OCI-LY1 (cell line): ENCODE measurements at regions not wholly inside any gene's neighbourhood (a gene's known extent, or its start where the extent isn't known, plus 50 kb on each side); places are given as distances from the start of the nearest gene placed in this dataset.

Experiments
- EZH2 ChIP-seq: fragments of 200-600 bp; sonication (generic), shearing (Covaris generic); IDR thresholded peaks from 2 replicates; pipeline ENCODE4 v1.8.0; 2017; ENCODE audit warnings: borderline replicate concordance, mixed run types, mild to moderate bottlenecking, antibody characterized with exemption, low read length, moderate library complexity, mixed read lengths
- TF ChIP-seq, protein P1 (sequence below): fragments of 200-600 bp; sonication (generic), shearing (Covaris generic); IDR thresholded peaks from 2 replicates; pipeline ENCODE4 v1.5.1; 2017; ENCODE audit warnings: mild to moderate bottlenecking, antibody characterized with exemption, low read length, moderate library complexity, mixed read lengths

DNA sequence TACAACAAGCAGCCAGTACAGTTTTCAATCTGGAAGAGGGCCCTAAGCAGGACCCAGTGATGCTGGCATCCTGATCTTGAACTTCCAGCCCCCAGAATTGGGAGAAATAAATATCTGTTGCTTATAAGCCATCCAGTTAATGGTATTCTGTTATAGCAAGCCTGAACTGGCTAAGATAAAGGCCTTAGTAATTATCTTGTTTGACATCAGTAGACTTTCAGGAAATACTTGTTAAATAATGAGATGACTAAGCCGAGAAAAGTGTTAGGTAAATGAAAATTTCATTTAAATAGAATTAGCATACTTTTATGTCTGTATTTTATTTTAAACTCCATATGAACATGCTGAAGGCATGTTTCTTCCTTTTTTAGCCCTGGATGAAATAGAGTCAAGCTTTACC is 188.2 kb downstream of the OLFM4 start:
- TF ChIP-seq, protein P1, sequence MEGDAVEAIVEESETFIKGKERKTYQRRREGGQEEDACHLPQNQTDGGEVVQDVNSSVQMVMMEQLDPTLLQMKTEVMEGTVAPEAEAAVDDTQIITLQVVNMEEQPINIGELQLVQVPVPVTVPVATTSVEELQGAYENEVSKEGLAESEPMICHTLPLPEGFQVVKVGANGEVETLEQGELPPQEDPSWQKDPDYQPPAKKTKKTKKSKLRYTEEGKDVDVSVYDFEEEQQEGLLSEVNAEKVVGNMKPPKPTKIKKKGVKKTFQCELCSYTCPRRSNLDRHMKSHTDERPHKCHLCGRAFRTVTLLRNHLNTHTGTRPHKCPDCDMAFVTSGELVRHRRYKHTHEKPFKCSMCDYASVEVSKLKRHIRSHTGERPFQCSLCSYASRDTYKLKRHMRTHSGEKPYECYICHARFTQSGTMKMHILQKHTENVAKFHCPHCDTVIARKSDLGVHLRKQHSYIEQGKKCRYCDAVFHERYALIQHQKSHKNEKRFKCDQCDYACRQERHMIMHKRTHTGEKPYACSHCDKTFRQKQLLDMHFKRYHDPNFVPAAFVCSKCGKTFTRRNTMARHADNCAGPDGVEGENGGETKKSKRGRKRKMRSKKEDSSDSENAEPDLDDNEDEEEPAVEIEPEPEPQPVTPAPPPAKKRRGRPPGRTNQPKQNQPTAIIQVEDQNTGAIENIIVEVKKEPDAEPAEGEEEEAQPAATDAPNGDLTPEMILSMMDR: no peak
- no peak for TF ChIP-seq EZH2
